Bronchial epithelial cell (primary cell): ENCODE measurements at regions not wholly inside any gene's neighbourhood (a gene's known extent, or its start where the extent isn't known, plus 50 kb on each side); places are given as distances from the start of the nearest gene placed in this dataset.

ENCODE experiments used
- DNase-seq: peaks from one replicate; pipeline ENCODE4 v3.0.0-alpha.2; 2010; ENCODE audit warnings: low read depth
- FAIRE-seq: peaks from 2 replicates; lab custom pipeline; 2011; peaks lifted over from hg19 to GRCh38; lab: Jason Lieb, UNC
- H3K27me3 ChIP-seq: 2 replicates; pipeline ENCODE4 v1.5.1; 2011; ENCODE audit warnings: low read length; ENCODE audit not compliant: control insufficient read depth, insufficient read depth
- H3K36me3 ChIP-seq: 2 replicates; pipeline ENCODE4 v1.5.1; 2011; ENCODE audit warnings: low read length; ENCODE audit not compliant: control insufficient read depth, insufficient read depth
- H3K4me3 ChIP-seq: 2 replicates; pipeline ENCODE4 v1.5.1; 2011; ENCODE audit warnings: mild to moderate bottlenecking, low read depth, low read length, control low read depth
- TF ChIP-seq, protein P1 (sequence below): IDR thresholded peaks from 2 replicates; pipeline ENCODE4 v1.5.1; 2011; ENCODE audit warnings: mild to moderate bottlenecking, moderate library complexity, low read length, control low read depth, inconsistent platforms; ENCODE audit not compliant: insufficient read depth, severe bottlenecking

- DNase-seq (no peak), FAIRE-seq (no peak)
- TF ChIP-seq, protein P1, sequence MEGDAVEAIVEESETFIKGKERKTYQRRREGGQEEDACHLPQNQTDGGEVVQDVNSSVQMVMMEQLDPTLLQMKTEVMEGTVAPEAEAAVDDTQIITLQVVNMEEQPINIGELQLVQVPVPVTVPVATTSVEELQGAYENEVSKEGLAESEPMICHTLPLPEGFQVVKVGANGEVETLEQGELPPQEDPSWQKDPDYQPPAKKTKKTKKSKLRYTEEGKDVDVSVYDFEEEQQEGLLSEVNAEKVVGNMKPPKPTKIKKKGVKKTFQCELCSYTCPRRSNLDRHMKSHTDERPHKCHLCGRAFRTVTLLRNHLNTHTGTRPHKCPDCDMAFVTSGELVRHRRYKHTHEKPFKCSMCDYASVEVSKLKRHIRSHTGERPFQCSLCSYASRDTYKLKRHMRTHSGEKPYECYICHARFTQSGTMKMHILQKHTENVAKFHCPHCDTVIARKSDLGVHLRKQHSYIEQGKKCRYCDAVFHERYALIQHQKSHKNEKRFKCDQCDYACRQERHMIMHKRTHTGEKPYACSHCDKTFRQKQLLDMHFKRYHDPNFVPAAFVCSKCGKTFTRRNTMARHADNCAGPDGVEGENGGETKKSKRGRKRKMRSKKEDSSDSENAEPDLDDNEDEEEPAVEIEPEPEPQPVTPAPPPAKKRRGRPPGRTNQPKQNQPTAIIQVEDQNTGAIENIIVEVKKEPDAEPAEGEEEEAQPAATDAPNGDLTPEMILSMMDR: no peak
- H3K27me3 ChIP-seq: no peaks in the 10 kb centered on the region
- H3K36me3 ChIP-seq: no peaks in the 10 kb centered on the region
- no peak overlapping the region for H3K4me3 ChIP-seq
Observed at GRCh38 chr2:236766850-236767249, 197.2 kb downstream of the ACKR3 start.

DNA sequence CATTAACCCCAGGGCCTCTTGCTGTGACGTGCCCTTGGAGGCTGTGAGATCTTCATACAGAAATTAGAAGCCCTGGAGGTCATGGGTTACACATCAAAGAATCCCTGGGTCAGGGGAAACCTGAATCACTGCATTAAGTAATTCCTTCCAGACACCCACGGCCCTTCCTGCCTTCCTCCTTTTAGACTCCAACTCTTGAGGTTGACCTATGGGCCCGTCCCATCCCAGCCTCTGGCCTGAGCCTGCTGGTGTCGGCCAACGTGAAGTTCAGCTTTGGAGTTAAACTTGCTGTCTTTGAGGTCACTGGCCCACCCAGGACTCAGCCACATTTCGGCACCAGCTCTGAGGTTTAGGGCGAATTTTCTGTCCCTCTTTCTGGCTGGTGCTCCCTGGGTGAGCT, 198.3 kb downstream of the ACKR3 start:
- Histone ChIP-seq H3K36me3 (no peaks in the 10 kb centered on the region), H3K4me3 (no peak overlapping the region), H3K27me3 (no peaks in the 10 kb centered on the region)
- FAIRE-seq (no peak), DNase-seq (no peak)
- TF ChIP-seq, protein P1: no peak

DNA sequence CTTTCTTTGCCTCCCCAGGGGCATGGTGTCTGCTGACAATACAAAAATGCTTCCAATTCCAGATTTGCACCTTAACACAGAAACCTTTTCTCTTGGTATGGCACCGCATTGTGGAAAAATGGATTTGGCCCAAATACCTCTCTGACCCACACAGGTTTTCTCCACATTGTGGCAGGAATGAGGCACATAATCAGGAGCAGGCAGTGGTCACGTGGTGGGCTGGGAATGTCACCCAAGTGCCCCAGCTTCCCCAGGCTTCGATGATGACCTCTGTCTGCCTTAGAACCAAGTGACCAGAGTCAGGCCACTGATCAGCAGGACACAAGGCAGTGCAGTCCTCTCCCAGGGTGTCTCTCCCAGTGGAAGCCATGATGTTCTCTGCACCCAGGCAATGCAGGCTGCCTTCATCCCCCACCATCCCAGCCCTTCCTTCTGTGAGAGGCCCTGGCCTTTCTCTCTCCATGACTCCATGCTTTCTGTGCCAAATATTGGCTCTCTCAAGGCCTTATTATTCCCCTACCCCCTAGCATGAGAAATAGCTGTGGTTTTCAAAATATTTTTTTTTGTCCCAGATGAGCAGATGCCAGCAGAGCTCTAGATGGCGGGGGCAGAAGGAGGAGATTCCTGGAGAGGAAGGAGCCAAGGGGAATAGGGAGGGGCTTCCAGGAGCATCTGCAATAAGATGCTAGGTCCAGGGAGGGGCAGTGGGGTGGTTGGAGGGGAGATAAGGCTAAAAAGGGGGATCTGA, 198.9 kb downstream of the ACKR3 start:
- DNase-seq (no peak), FAIRE-seq (no peak)
- Histone ChIP-seq H3K36me3 (no peaks in the 10 kb centered on the region), H3K27me3 (no peaks in the 10 kb centered on the region), H3K4me3 (no peak overlapping the region)
- TF ChIP-seq, protein P1: no peak

DNA sequence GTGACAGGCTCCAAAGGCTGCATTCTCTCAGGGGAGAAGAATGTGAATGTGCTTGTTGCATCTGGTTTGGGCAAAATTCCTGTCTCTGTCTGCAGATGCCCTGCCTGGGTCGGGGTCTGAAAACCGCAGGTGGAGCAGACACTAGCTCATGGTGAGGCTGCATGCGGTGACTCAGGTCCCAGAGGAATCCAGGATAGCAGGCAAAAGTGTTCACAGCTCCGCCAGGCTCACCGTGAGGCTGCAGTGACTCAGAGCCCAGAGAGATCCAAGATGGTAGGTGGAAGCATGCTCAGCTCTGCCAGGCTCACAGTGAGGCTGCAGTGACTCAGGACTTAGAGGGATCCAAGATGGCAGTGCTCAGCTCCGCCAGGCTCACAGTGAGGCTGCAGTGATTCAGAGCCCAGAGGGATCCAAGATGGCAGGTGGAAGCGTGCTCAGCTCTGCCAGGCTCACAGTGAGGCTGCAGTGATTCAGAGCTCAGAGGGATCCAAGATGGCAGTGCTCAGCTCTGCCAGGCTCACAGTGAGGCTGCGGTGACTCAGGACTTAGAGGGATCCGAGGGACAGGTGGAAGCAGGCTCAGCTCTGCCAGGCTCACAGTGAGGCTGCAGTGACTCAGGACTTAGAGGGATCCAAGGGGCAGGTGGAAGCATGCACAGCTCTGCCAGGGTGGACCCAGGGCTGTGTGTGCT, 200.5 kb downstream of the ACKR3 start:
- TF ChIP-seq, protein P1: no peak
- Histone ChIP-seq H3K27me3 (no peaks in the 10 kb centered on the region), H3K36me3 (no peaks in the 10 kb centered on the region), H3K4me3 (no peak overlapping the region)
- peak; percentile 100 for DNase-seq
- FAIRE-seq: peak; percentile 100

- no peaks in the 10 kb centered on the region for H3K27me3 ChIP-seq
- TF ChIP-seq, protein P1: no peak
- FAIRE-seq: peak; percentile 68
- H3K36me3 ChIP-seq: no peaks in the 10 kb centered on the region
- no peak overlapping the region for H3K4me3 ChIP-seq
- DNase-seq: no peak
Observed at GRCh38 chr2:236772220-236772837, 202.7 kb downstream of the ACKR3 start.
